GM19328 (cell line): ENCODE measurements at regions not wholly inside any gene's neighbourhood (a gene's known extent, or its start where the extent isn't known, plus 50 kb on each side); places are given as distances from the start of the nearest gene placed in this dataset.

ENCODE experiments used
- ATAC-seq: cut with Tn5 transposase; IDR thresholded peaks from one replicate; pipeline ENCODE4 v1.9.1; 2021; ENCODE audit warnings: mild to moderate bottlenecking, moderate library complexity; ENCODE audit not compliant: unreplicated experiment

- no peak for ATAC-seq
Observed at GRCh38 chr3:68176600-68176999, 522.2 kb upstream of the SUCLG2 start.

GRCh38 chr3:68173012-68173634 lies 518.7 kb upstream of the SUCLG2 start:
- ATAC-seq, result no peak

- ATAC-seq, result no peak
Observed at GRCh38 chr3:68172039-68172438, 517.6 kb upstream of the SUCLG2 start.

- no peak for ATAC-seq
Observed at GRCh38 chr3:68163968-68164367, 509.6 kb upstream of the SUCLG2 start.

- ATAC-seq, result no peak
Observed at GRCh38 chr3:68163062-68163461, 508.6 kb upstream of the SUCLG2 start.

- ATAC-seq, result no peak
Observed at GRCh38 chr3:68162644-68163043, 508.2 kb upstream of the SUCLG2 start.

GRCh38 chr3:68151359-68151758 lies 496.9 kb upstream of the SUCLG2 start:
- ATAC-seq, result no peak

GRCh38 chr3:68148447-68148846 lies 494.0 kb upstream of the SUCLG2 start:
- no peak for ATAC-seq

GRCh38 chr3:68142441-68142840 lies 488.0 kb upstream of the SUCLG2 start:
- ATAC-seq, result no peak

GRCh38 chr3:68139897-68140296 lies 485.5 kb upstream of the SUCLG2 start:
- ATAC-seq, result no peak

- no peak for ATAC-seq
Observed at GRCh38 chr3:68136411-68136810, 482.0 kb upstream of the SUCLG2 start.

GRCh38 chr3:68135067-68135466 lies 480.7 kb upstream of the SUCLG2 start:
- ATAC-seq, result no peak

- no peak for ATAC-seq
Observed at GRCh38 chr3:68129065-68129464, 474.7 kb upstream of the SUCLG2 start.

GRCh38 chr3:68123231-68123630 lies 468.8 kb upstream of the SUCLG2 start:
- ATAC-seq, result no peak

GRCh38 chr3:68121287-68121686 lies 466.9 kb upstream of the SUCLG2 start:
- ATAC-seq, result no peak

GRCh38 chr3:68116580-68116979 lies 462.2 kb upstream of the SUCLG2 start:
- no peak for ATAC-seq

- ATAC-seq, result no peak
Observed at GRCh38 chr3:68103811-68104210, 449.4 kb upstream of the SUCLG2 start.

- no peak for ATAC-seq
Observed at GRCh38 chr3:68090571-68090970, 436.2 kb upstream of the SUCLG2 start.

GRCh38 chr3:68089572-68090011 lies 435.2 kb upstream of the SUCLG2 start:
- no peak for ATAC-seq

GRCh38 chr3:68088636-68089035 lies 434.2 kb upstream of the SUCLG2 start:
- no peak for ATAC-seq

- ATAC-seq, result no peak
Observed at GRCh38 chr3:68088216-68088615, 433.8 kb upstream of the SUCLG2 start.

GRCh38 chr3:68072062-68072461 lies 417.6 kb upstream of the SUCLG2 start:
- no peak for ATAC-seq

- ATAC-seq, result no peak
Observed at GRCh38 chr3:68070186-68070585, 415.8 kb upstream of the SUCLG2 start.
